HepG2 (cell line): ENCODE measurements at regions not wholly inside any gene's neighbourhood (a gene's known extent, or its start where the extent isn't known, plus 50 kb on each side); places are given as distances from the start of the nearest gene placed in this dataset.

Source experiments
- ATAC-seq: fragments of 200-7000 bp; cut with Tn5 transposase; 3 replicates; pipeline ENCODE4 v1.9.1; 2020; ENCODE audit warnings: mild to moderate bottlenecking, moderate library complexity
- BruUV-seq: library from RNA; stranded (reverse); fragments of 400-500 nt; replicated peaks from 2 replicates; lab custom pipeline; 2021; lab: Mats Ljungman, UMichigan
- CTCF ChIA-PET: fragments of 300-600 bp; formaldehyde crosslinking; extraction: SDS; loops from one replicate; lab custom pipeline; 2021; ENCODE audit warnings: low total read pairs, inconsistent platforms, low intra/inter-chr PET ratio; lab: Yijun Ruan, JAX
- POLR2A ChIA-PET: fragments of 350-600 bp; sonication (Branson Sonifier 250); formaldehyde crosslinking; loops from one replicate; lab custom pipeline; 2020; ENCODE audit warnings: antibody characterized with exemption, inconsistent platforms; lab: Yijun Ruan, JAX
- DNase-seq: peaks from one replicate; pipeline ENCODE4 v3.0.0-alpha.2; 2015; ENCODE audit warnings: low spot score
- FAIRE-seq: peaks from 3 replicates; lab custom pipeline; 2011; peaks lifted over from hg19 to GRCh38; lab: Jason Lieb, UNC
- H2AFZ ChIP-seq: one replicate; pipeline ENCODE4 v1.6.1; 2011; ENCODE audit warnings: low read length, inconsistent platforms
- H3K27ac ChIP-seq: fragments of 300-600 bp; 3 replicates; pipeline ENCODE4 v1.8.0; 2011; ENCODE audit warnings: mixed run types, mild to moderate bottlenecking, mixed read lengths, low read length, inconsistent platforms; ENCODE audit not compliant: insufficient read depth; ENCODE audit errors: extremely low read length
- H3K27me3 ChIP-seq, 2 experiments: fragments of 200-600 bp in 1 of 2; 2 replicates in 1 of 2; 3 replicates in 1 of 2; pipeline versions ENCODE4 v1.6.0 to v1.8.0; 2011; ENCODE audit warnings: low read length in 2 of 2, mild to moderate bottlenecking in 2 of 2, moderate library complexity in 2 of 2, inconsistent platforms in 1 of 2; ENCODE audit not compliant: insufficient read depth in 2 of 2, control insufficient read depth in 1 of 2
- H3K36me3 ChIP-seq, 2 experiments: fragments of 200-600 bp in 1 of 2; replicated peaks in 1 of 2; 2 replicates in 1 of 2; 3 replicates in 1 of 2; pipeline versions ENCODE4 v1.5.1 to v1.8.0; 2011; ENCODE audit warnings: low read length in 2 of 2, inconsistent platforms in 1 of 2; ENCODE audit not compliant: insufficient read depth in 2 of 2, control insufficient read depth in 1 of 2
- H3K4me1 ChIP-seq: 2 replicates; pipeline ENCODE4 v1.5.1; 2012; ENCODE audit warnings: low read length, inconsistent platforms; ENCODE audit not compliant: insufficient read depth
- H3K4me2 ChIP-seq: 2 replicates; pipeline ENCODE4 v1.6.0; 2011; ENCODE audit warnings: low read depth, low read length, inconsistent platforms
- H3K4me3 ChIP-seq, 3 experiments: fragments of 200-600 bp in 1 of 3; sonication (generic), shearing (Covaris generic) in 1 of 3; replicated peaks in 1 of 3; 2 replicates each; pipeline ENCODE4 v1.5.1; 2011 to 2016; ENCODE audit warnings: low read length in 3 of 3, inconsistent platforms in 2 of 3, low read depth in 2 of 3, mild to moderate bottlenecking in 2 of 3, control low read depth in 1 of 3, mixed read lengths in 1 of 3; ENCODE audit not compliant: insufficient read depth in 1 of 3
- H3K79me2 ChIP-seq: one replicate; pipeline ENCODE4 v1.6.1; 2011; ENCODE audit warnings: low read length, inconsistent platforms; ENCODE audit not compliant: insufficient read depth
- H3K9ac ChIP-seq: 2 replicates; pipeline ENCODE4 v1.6.0; 2011; ENCODE audit warnings: mild to moderate bottlenecking, low read depth, low read length, inconsistent platforms; ENCODE audit not compliant: insufficient read depth
- H3K9me3 ChIP-seq: 2 replicates; pipeline ENCODE4 v1.5.1; 2012; ENCODE audit warnings: mild to moderate bottlenecking, low read length
- H4K20me1 ChIP-seq: 2 replicates; pipeline ENCODE4 v1.6.0; 2011; ENCODE audit warnings: inconsistent platforms, mild to moderate bottlenecking, low read length, moderate library complexity; ENCODE audit not compliant: insufficient read depth
- GLI4 ChIP-seq: sonication (generic); formaldehyde crosslinking; IDR thresholded peaks from 2 replicates; pipeline ENCODE4 v1.5.1; 2020; ENCODE audit warnings: missing genetic modification reagents, mild to moderate bottlenecking, moderate library complexity, borderline replicate concordance
- GRHL1 ChIP-seq: sonication (generic); formaldehyde crosslinking; conservative IDR thresholded peaks from 2 replicates; pipeline ENCODE4 v1.8.0; 2022; ENCODE audit warnings: missing genetic modification reagents
- MYC ChIP-seq: sonication (generic); formaldehyde crosslinking; IDR thresholded peaks from 2 replicates; pipeline ENCODE4 v1.9.0; 2021; ENCODE audit warnings: missing genetic modification reagents, borderline replicate concordance
- NFIC ChIP-seq: IDR thresholded peaks from 2 replicates; pipeline ENCODE4 v1.6.1; 2012; ENCODE audit warnings: mild to moderate bottlenecking, low read length, inconsistent platforms
- ONECUT2 ChIP-seq: sonication (generic); formaldehyde crosslinking; IDR thresholded peaks from 2 replicates; pipeline ENCODE4 v1.4.0; 2020; ENCODE audit warnings: missing genetic modification reagents
- PCBP1 ChIP-seq: fragments of 200-400 bp; formaldehyde crosslinking; IDR thresholded peaks from 2 replicates; pipeline ENCODE4 v1.6.1; 2017; ENCODE audit warnings: mild to moderate bottlenecking, low read depth, low read length, borderline replicate concordance
- REL ChIP-seq: sonication (generic); formaldehyde crosslinking; conservative IDR thresholded peaks from 2 replicates; pipeline ENCODE4 v1.8.0; 2022; ENCODE audit warnings: mild to moderate bottlenecking, missing genetic modification reagents, moderate library complexity
- SP2 ChIP-seq: sonication (generic); formaldehyde crosslinking; IDR thresholded peaks from 2 replicates; pipeline ENCODE4 v1.5.1; 2020; ENCODE audit warnings: mild to moderate bottlenecking, missing genetic modification reagents
- ZC3H13 ChIP-seq: sonication (generic); formaldehyde crosslinking; IDR thresholded peaks from 2 replicates; pipeline ENCODE4 v1.8.1; 2023; ENCODE audit warnings: mild to moderate bottlenecking, missing genetic modification reagents, moderate library complexity
- ZFP82 ChIP-seq: sonication (generic); formaldehyde crosslinking; IDR thresholded peaks from 2 replicates; pipeline ENCODE4 v1.5.1; 2020; ENCODE audit warnings: mild to moderate bottlenecking, missing genetic modification reagents, borderline replicate concordance
- ZFX ChIP-seq: sonication (generic); formaldehyde crosslinking; IDR thresholded peaks from 2 replicates; pipeline ENCODE4 v1.4.0; 2020; ENCODE audit warnings: mild to moderate bottlenecking, low read depth, missing genetic modification reagents, moderate library complexity
- ZNF496 ChIP-seq: sonication (generic); formaldehyde crosslinking; IDR thresholded peaks from 2 replicates; pipeline ENCODE4 v1.8.1; 2023; ENCODE audit warnings: mild to moderate bottlenecking, moderate library complexity, missing genetic modification reagents; ENCODE audit not compliant: insufficient replicate concordance
- ZNF510 ChIP-seq: sonication (generic); formaldehyde crosslinking; IDR thresholded peaks from 2 replicates; pipeline ENCODE4 v1.4.0; 2020; ENCODE audit warnings: low read depth, mild to moderate bottlenecking, missing genetic modification reagents
- WGBS: methylation state at CpG from one replicate; pipeline ENCODE4 v1.1.6; 2017; ENCODE audit warnings: low lambda C conversion rate; 5-methylcytosine and 5-hydroxymethylcytosine counted together
- in situ Hi-C: cut with HindIII; loops from 2 replicates; pipeline ENCODE4 v1.10.0; 2017; ENCODE audit warnings: low pct_unique_long_range_greater_than_20kb; ENCODE audit not compliant: extremely low pct_ligation_motif_present
- intact Hi-C: fragments of 100-400 bp; cut with micrococcal nuclease; formaldehyde crosslinking; loops from one replicate; pipeline ENCODE4 v1.10.0; 2022; ENCODE audit not compliant: unreplicated experiment
- TF ChIP-seq, protein P1 (sequence below): sonication (generic); formaldehyde crosslinking; IDR thresholded peaks from 2 replicates; pipeline ENCODE4 v1.4.0; 2020; ENCODE audit warnings: missing genetic modification reagents

GRCh38 chr3:59695860-59696259 is 646.0 kb upstream of the CFAP20DC start (continued):
- TF ChIP-seq GRHL1 (CRISPR knock-in tag) (no peak), NFIC (no peak), ZNF496 (CRISPR knock-in tag) (no peak)

- H4K20me1 ChIP-seq = no peaks in the 10 kb centered on the region
- H3K9ac ChIP-seq = no peak overlapping the region
- H3K36me3 ChIP-seq = no peaks in the 10 kb centered on the region
- no peak overlapping the region for H3K4me2 ChIP-seq
- CTCF ChIA-PET = no interaction called here
- no peak overlapping the region for H3K27ac ChIP-seq
- no peaks in the 10 kb centered on the region for H3K27me3 ChIP-seq
- no peak overlapping the region for H2AFZ ChIP-seq
- no peaks in the 10 kb centered on the region for H3K79me2 ChIP-seq
- H3K4me3 ChIP-seq = no peak overlapping the region
- 0% methylated on average over 3 of the region's 3 CpGs for WGBS
- DNase-seq (no peak), ATAC-seq (no peak), FAIRE-seq (no peak)
- no peaks in the 10 kb centered on the region for H3K4me1 ChIP-seq
- in situ Hi-C loops = no loop called here
- POLR2A ChIA-PET = no interaction called here
- TF ChIP-seq ZFX (CRISPR knock-in tag) (no peak), SP2 (no peak), MYC (CRISPR knock-in tag) (no peak)
- H3K9me3 ChIP-seq = no peaks in the 10 kb centered on the region
- no TSS peak for BruUV-seq
- intact Hi-C loops = no loop called here
Observed at GRCh38 chr3:59692117-59692516, 642.3 kb upstream of the CFAP20DC start.

DNA sequence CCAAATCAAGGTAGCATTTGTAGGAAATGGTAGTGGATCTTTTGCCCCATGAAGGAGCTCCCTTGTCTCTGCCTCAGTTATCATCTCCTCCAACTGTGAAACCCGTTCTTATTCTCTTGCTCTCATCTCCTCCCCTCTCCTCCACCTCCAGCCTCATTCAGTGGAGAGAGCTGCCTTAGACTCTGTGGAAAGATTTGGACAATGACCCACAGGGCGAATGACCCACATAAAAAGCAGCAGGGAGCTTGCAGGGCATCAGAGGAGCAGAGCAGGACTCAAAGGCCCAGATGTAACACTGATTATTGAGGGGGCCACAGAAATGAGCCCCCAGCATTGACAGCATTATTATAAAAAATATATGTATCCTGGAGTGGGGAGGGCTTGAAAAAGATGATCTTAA is 641.1 kb upstream of the CFAP20DC start:
- H4K20me1 ChIP-seq = no peaks in the 10 kb centered on the region
- no peak for FAIRE-seq
- no peak overlapping the region for H3K4me2 ChIP-seq
- no peak for TF ChIP-seq ZNF510 (CRISPR knock-in tag)
- TF ChIP-seq, protein P1, sequence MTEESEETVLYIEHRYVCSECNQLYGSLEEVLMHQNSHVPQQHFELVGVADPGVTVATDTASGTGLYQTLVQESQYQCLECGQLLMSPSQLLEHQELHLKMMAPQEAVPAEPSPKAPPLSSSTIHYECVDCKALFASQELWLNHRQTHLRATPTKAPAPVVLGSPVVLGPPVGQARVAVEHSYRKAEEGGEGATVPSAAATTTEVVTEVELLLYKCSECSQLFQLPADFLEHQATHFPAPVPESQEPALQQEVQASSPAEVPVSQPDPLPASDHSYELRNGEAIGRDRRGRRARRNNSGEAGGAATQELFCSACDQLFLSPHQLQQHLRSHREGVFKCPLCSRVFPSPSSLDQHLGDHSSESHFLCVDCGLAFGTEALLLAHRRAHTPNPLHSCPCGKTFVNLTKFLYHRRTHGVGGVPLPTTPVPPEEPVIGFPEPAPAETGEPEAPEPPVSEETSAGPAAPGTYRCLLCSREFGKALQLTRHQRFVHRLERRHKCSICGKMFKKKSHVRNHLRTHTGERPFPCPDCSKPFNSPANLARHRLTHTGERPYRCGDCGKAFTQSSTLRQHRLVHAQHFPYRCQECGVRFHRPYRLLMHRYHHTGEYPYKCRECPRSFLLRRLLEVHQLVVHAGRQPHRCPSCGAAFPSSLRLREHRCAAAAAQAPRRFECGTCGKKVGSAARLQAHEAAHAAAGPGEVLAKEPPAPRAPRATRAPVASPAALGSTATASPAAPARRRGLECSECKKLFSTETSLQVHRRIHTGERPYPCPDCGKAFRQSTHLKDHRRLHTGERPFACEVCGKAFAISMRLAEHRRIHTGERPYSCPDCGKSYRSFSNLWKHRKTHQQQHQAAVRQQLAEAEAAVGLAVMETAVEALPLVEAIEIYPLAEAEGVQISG (CRISPR knock-in tag) = no peak
- no peak for TF ChIP-seq ZFP82 (CRISPR knock-in tag)
- no peak for TF ChIP-seq ONECUT2 (CRISPR knock-in tag)
- TF ChIP-seq PCBP1 = no peak
- TF ChIP-seq REL (CRISPR knock-in tag) = no peak
- TF ChIP-seq ZC3H13 (CRISPR knock-in tag) = no peak
- TF ChIP-seq GLI4 = no peak
- TF ChIP-seq, all 625 proteins: peak for 0
- DNase-seq (no peak), ATAC-seq (no peak)
- Histone ChIP-seq H3K9ac (no peak overlapping the region), H3K27me3 (no peaks in the 10 kb centered on the region), H3K36me3 (no peaks in the 10 kb centered on the region), H3K4me3 (no peak overlapping the region), H2AFZ (no peak overlapping the region), H3K79me2 (no peaks in the 10 kb centered on the region), H3K9me3 (no peaks in the 10 kb centered on the region), H3K4me1 (no peaks in the 10 kb centered on the region), H3K27ac (no peak overlapping the region)
- ChIA-PET CTCF (no interaction called here), POLR2A (no interaction called here)
- in situ Hi-C loops = no loop called here
- BruUV-seq = no TSS peak
- intact Hi-C loops = no loop called here
- 0% methylated on average over 2 of the region's 2 CpGs for WGBS
